RPMI8226 (cell line): ENCODE measurements at regions not wholly inside any gene's neighbourhood (a gene's known extent, or its start where the extent isn't known, plus 50 kb on each side); places are given as distances from the start of the nearest gene placed in this dataset.

Experiments used
- DNase-seq: peaks from one replicate; pipeline ENCODE4 v3.0.0-alpha.2; 2015

DNA sequence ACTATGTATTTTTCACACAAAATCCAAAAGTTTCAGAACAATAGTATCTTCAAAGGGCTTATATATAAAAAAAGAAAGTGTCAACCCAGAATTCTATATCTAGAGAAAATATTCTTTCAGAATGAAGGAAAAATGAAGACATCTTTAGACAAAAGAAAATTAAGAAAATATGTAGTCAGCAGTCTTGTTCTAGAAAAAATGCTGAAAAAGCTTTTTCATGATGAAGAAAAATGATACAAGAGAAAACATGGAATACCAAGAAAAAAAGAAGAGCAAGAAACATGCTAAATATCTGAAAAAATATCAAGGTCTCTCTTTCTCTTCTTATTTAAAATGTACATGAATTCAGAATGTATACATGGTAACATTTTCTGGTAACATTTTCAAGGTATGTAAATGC, 816.8 kb upstream of the FAT3 start:
- DNase-seq = no peak

DNA sequence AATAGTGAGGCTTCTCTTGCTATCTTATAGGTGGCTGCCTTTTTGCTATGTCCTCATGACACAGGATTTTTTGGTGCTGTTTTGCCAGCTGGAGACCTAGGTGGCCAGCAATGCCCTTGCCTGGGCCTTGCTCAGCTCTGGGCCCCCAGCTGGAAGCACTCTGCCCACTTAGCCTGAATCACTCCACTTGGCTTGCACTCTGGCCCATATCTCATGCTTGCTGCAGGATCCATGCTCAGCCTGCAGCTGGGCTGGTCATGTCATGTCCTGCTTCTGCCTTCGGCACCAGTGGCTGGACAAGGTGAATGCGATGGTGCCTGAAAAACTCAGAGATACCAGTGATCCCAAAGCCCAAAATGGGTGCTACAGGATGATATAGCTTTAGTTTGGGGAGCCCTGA, 818.6 kb upstream of the FAT3 start:
- no peak for DNase-seq

DNA sequence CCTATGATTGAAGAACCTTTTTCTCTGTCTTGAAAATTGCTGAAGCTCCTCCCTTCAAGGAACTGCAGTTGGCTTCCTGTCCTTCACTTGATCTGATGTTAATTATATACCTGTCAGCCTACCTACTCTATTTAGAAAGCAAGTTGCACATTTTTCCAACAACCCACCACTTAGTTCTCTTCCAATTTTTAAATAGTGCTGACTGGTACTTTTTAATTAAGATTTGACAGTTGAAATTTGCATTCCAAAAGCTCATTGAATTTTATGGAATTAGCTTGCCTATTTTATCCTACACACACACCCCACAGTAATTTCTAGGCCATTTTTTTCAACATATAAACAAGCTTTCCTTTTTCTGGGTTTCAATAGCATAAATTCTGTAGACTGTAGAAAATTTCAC, 820.3 kb upstream of the FAT3 start:
- DNase-seq = no peak

DNA sequence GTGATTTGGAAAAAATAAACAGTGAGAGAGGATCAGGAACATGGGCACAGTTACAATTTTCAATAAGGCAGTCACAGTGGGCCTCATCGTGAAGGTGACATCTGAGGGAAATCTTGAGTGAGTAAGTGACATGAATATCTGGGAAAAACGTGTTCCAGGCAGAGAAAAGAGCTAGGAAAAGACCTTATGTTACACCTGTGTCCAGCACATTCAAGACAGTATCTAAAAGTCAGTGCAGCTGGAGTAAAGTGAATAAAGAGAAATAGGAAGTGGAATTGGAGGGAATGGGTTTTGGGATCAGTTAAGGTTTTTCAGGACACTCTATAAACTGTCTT, 827.5 kb upstream of the FAT3 start:
- DNase-seq = no peak

DNA sequence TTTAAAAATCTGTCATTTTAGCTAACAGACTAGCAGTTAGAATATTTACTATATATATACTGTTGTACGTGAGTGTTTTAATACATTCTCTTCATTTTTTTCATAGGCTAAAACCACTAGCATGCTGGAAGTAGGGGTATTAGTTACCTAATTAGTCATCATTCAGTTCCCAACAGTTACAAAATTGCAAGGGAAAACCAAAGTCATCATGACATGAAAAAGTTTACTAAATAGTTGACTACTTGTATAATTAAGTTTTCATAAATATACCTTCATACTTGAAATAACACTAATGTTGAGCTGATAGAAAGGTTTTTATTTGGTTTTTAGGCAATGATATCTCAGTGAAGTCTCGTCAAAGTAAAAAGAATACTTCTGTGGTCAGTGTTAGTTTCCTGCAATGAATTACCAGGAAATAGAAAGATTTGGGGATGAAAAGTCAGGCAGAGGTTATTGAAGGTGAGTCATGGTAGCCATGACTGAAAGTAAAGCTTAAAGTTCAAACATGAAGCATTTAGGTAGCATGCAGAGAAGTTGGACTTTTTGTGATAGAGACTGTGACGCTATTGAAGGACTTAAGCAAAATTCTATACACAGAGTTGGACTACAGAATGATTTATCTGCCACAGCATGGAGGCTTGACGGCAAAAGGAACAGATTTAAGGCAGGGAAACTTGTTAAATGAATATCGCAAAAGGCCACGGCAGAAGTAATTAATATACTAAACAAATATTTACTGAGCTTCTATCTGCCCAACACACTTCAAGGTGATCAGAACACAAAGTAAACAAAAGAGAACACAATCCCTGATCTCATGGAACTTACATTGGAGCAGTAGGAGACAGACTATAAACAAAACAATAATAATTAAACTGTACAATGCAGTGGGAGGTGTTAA, 828.1 kb upstream of the FAT3 start:
- no peak for DNase-seq

DNA sequence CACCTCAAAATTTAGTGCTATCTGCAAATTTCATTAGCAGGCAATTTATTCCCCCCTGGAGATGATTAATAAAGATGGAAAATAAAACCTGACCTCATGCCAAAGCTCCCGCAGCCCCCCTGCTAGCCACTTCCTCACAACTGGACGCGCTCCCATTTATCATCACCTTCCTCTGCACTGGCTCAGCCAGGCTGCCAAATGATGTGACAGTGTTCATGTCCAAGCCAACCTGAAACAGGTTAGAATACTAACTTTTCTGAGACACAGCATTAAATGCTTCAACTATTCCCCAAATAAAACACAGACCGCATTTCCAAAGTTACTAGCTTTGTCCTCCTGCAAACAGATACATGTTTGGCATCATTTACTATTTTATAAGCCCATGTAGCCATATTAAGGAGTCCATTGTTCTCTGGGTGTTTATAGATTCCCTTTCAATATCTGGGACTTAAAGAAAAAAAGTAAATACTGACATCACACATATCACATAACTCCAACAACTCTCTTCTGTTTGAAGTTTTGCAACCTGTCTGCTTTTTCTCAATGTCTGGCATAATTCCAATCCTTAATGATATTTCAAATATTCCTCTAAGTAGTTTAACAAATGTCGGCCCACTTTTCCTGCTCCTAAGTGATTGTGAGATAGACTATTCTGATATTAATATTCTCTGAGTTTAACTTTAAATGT, 829.7 kb upstream of the FAT3 start:
- no peak for DNase-seq

DNA sequence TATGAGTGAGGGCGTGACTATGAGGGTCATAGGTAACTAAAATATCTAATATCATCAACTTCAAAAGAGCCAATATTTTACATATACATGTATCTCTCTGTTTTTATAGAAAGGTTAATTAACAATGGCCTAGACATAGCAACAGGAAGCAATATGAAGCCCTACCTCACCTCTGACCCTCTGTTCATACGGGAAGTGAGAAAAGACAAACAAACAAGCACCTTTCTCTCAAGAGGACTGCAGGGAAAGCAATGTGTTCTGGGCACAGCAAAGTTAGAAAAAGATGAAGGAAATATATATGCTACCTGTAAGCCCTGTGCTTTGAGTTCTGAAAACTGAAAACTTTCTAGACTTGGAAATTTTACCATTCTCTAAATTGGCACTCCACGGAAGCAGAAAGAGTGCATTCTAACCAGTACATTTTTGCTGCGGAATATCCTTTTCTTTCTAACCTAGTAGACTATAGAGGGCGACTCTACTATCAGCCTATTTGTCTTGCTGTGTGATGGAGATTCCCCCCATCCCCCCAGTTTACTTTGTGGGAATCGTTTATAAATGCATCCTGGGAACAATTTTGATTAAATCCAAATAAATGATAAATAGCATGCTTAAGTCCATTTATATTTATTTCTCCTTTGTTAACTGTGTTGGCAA, 830.4 kb upstream of the FAT3 start:
- no peak for DNase-seq

DNA sequence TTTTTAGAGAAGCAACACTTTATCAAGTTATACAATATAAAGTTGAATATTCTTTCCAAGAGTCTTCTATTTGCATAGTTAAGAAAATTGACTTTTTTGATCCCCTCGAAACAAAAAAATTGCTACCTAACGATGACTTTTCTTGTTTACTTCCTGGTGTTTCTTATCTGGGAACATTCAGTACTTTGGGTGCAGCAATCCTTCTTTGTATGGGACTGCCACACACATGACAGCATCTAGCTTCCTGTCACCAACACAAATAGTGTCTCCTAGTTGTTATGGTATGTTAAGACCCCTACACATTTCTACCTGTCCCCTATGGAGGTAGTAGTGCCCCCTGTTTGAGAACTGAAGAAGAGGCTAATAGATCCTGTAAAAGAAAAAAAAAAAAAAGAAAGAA, 841.7 kb upstream of the FAT3 start:
- no peak for DNase-seq

DNA sequence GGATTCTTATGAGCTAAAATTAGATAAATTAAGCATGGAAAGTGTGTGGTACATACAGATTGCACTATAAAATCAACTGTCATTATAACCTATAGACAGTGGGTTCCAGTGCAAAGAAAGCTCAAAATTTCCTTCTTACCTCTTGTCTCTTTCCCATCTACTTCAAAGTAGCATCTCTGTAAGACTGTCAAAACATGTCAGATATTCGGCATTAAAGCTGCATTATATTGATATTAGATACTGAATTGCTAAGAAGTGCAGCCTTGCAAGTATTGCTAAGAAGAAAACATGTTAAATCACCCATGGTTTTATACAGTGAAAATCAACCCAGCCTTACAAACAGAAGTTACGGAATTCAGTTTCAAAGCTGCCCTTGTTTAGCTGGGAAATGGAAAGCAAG, 849.8 kb upstream of the FAT3 start:
- DNase-seq = no peak

DNA sequence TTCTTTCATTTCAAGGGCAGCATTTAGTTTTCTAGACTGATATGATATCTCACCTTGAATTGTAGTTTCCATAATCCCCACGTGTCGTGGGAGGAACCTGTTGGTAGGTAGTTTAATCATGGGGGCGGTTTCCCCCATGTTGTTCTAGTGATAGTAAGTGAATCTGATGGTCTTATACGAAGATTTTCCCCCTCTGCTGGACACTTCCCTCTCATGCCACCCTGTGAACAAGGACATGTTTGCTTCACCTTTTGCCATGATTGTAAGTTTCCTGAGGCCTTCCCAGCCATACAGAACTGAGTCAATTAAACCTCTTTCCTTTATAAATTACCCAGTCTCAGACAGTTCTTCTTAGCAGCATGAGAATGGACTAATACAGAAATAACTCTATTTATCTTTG, 851.1 kb upstream of the FAT3 start:
- no peak for DNase-seq

DNA sequence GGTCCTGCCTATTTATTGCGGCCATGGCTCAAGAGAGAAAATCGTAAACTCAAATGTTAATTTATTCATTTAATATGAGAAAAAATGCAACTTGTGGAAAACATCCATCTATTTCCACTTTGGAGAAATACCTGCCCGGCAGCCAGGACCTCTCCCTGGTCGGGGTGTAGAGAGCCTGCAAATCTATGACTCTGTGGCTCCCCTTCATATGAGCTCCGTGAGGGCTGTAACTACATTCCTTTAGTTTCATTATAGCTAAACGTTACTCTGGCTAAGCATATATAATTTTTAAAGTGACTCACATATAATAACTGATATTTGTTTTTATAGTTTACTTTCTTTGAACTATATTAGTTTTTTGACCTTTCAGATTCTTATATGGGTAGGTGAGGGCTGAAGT, 857.8 kb upstream of the FAT3 start:
- DNase-seq = no peak

DNA sequence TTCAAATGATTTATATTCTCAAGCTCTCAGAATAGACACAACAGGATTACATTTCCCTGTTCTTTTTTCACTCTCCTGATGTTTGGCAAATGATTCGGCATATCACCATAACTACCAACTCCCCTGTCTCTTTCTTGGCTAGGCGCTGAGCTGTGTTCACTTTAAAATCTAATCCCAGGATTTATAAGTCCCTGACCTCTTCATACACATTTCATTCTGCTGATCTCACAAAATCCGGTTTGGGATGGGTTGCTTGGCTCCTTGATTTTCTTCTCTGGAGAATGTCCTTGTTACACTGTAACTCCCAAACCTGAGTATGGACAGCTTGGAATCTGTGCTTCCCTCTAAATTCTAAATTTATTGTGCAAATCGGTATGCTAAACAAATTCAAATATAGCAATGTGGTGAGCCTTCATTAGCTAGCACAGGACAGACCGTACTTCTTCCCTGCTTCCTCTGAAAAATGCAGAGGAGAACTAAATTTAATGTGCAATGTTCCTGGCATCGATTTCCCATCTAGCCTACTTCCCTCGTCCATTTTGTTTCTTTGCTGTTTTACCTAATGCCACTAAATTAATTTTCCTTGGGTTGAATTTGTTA, 858.5 kb upstream of the FAT3 start:
- no peak for DNase-seq

DNA sequence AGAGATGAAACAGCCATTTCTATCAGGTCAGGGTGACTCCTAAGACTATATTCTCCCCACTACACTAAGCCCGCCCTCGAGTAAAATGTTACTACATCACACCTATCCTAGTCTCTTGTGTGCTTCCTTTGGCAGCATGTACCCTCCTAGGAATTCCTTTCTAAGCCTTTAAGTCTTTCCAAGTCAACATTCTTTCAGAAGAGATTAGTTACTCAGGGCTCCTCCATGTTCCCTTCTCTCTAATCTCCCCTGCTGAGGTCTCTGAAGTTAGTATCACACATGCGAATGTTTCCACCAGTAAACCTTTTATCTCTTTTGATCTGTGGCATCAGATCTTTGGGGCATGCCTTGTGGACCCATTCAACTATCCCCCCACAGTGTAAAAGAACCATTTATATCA, 873.7 kb upstream of the FAT3 start:
- no peak for DNase-seq

DNA sequence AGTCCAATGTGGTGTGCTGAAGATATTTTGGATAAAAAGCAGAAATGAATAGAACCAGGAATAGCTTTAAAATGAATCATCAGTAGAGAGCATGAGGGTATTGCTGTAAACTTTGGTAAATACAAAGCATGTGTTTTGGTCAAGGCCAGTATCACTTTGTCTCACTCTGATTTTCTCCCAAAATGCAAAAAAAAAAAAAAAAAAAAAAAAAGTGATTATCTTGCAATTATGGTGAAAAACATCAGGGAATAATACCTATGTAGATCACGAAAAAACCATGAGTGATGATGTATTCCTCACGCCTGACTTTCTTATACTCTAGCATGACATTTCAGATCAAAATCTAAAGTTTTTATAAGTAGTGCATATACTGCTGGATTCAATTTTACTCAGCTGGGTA, 897.9 kb upstream of the FAT3 start:
- DNase-seq = no peak

DNA sequence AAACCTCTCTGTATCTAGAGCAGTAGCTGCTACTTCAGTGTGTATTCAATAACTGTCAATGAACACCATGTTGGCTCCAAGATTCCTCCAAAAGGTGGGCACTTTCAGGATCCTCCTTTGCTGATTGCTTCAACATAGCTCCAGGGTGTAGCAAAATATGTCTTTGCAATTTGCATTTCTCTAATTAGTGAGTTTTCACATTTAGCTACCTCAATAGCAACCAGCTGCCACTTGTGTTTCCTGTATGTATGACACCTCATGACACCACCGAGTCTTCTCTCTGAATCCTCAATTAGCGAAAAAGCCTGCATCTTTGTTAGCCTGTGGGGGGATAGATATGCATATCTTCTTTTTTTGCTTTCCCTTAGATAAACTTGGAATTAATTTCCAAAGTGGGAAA, 898.3 kb upstream of the FAT3 start:
- DNase-seq = no peak

DNA sequence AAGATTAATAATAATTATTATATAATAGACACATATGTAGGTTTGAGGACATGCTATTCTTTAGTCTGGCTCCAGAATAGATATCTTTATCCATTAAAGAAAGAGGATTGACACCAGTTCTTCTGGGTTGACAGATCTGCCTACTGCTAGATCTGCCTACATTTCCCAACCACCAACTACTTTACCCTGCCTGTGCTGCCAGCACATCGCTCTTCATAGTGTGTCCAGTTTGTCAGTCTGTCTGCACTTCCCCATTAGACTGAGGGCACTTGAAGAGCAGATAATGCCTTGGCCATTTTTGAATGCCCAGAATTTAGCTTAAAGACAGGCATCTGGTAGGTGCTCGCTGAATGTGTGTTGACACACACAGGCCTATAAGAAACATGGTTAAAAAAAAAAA, 910.1 kb upstream of the FAT3 start:
- no peak for DNase-seq

DNA sequence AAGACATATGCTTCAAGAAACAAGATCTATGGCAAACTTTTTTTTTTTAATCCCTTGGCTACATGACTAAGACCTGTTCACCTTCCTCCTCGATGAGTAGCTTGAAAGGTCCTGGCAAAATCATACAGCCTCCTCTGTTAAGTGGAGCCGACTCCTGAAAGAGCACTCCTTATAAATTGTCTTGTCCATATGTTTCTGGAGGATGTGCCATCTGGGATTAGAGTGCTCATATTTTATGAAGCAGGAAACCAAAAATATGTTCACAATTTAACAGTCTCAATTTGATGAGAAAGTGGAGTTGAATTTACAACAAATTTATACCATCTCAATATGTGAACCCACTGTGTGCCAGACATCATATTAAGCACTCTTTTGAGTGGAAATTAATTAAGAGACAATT, 912.1 kb upstream of the FAT3 start:
- no peak for DNase-seq

DNA sequence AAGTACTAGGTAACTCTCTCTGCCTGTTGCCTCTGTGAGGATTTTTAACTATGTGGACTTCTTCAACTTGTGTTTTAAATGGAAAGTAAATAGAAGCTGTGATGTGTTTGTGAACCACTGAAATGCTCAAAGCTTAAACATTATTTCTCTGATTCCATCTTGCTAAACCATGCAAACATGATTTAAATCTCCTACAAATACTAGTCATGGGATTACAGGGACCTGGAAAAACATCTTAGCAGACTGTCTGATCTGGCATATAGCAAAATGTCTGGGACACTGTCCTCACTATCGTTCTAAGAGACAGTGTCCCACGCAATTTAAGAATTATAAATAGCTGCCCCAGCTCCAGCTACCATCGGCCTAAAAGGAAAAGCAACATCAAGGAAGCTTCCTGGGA, 914.5 kb upstream of the FAT3 start:
- DNase-seq = no peak

DNA sequence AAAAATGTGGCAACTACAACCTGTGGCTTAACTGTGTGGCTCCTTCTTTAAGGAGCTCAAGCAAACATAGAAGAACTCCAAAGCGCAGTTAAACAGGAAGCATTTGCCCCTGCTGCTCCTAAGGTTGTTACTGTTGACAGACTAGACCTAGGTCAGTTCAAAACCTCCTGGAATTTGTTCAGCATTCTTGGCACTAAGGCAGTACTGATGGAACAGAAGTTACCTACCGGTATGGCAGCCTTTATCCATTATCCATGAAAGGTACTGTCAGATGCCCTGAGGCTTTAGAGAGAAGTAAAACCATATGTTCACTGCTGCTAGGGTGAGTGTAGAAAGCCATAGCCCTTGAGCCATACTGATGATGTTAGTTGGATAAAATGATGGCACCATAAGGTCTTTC, 916.5 kb upstream of the FAT3 start:
- no peak for DNase-seq

DNA sequence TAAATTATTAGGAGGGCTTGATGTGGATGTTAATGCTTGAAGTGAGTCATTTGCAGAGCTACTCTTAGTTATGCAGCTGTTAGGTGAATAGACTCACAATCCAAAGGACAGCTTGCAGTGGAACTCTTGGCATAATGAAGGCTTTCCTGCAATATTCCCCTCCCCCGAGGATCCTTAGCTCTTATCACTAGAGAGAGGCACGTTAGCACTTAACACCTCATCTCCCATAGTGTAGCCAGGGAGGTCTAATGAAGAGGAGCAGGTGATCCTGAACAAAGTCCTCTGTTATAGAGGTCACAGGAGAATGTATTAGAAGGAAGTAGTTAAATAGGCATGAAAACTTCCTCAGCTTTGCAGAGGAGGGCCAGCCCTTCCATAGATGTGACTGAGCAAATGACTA, 919.2 kb upstream of the FAT3 start:
- no peak for DNase-seq

DNA sequence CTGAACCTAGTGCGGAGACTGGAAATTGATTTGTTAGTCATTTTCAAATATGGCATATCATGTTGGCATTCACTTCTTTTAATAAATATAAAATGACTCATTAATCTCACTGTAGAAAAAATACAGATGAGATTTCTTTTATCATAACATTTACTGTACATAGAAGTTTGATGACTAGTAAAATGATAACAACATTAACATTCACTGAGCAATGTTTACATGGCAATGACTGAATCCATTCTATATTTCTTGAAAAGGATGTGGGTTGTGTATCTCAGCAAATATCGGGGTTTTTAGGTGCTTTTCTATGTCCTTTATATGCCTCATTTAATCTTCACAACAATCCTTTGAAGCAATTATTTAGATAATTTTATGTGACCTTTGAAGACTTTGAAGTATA, 920.9 kb upstream of the FAT3 start:
- no peak for DNase-seq

DNA sequence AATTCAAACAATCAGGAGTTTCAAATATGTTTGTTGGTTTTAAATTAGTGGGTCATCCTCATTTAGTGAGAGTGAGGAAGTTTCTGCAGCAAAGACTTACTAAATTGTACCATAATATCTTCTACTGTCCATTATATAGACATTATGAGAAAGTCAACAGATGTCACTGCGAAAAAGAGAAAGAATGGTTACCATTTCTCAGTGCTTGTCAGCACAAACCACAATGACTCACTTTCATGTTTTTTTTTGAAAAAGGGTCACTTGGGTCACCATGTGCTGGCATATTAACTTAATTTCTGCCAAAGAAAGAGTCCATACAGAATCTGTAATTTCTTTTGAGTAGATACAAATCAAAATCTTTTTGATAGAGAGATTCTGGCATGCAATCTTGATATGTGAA, 924.6 kb upstream of the FAT3 start:
- DNase-seq = no peak

DNA sequence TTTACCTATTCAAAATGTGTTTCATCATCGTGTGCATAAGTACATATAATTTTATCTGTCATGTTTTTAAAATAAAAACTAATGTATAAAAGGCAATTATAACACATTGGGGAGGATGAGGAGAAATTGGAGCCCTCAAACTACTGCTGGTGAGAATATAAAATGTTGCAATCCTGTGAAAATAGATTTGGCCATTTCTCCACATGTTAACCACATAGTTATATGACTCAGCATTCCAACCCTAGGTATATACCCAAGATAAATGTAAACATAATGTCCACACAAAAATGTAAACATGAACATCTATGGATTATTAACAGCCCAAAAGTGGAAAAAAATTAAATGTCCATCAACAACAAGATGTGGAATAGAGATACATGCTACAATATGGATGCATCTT, 928.0 kb upstream of the FAT3 start:
- no peak for DNase-seq

DNA sequence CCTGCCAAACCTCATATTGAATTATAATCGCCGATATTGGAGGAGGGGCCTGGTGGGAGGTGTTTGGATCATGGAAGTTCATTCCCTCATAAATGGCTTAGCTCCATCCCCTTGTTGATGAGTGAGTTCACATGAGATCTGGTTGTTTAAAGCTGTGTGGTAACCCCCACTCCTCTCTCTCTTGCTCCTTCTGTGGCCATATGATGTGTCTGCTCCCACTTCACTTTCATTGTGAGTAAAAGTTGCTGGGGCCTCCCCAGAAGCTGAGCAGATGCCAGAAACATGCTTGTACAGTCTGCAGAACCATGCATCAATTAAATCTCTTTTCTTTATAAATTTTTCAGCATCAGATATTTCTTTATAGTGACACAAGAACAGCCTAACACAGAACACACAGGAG, 929.0 kb upstream of the FAT3 start:
- DNase-seq = no peak
